HTR-8/SVneo (cell line): ENCODE measurements at regions not wholly inside any gene's neighbourhood (a gene's known extent, or its start where the extent isn't known, plus 50 kb on each side); places are given as distances from the start of the nearest gene placed in this dataset.
"Not testable (repeated sequence)": the region's sequence is repeated elsewhere in the genome, so short reads cannot be mapped to it uniquely, and the experiment has no call there.

Source experiments
- DNase-seq: peaks from one replicate; pipeline ENCODE4 v3.0.0; 2011; ENCODE audit warnings: low spot score, mixed read lengths; ENCODE audit not compliant: insufficient read length
- FAIRE-seq: peaks from 2 replicates; lab custom pipeline; 2011; peaks lifted over from hg19 to GRCh38; lab: Jason Lieb, UNC

GRCh38 chr3:177835917-177836316 is 638.6 kb upstream of the TBL1XR1 start:
- no peak for FAIRE-seq

GRCh38 chr3:177836671-177837070 is 639.4 kb upstream of the TBL1XR1 start:
- DNase-seq (no peak), FAIRE-seq (no peak)

More at GRCh38 chr3:177835917-177836316, 638.6 kb upstream of the TBL1XR1 start:
- no peak for DNase-seq

- FAIRE-seq (no peak), DNase-seq (no peak)
These were observed 640.8 kb upstream of the TBL1XR1 start for GRCh38 chr3:177837951-177838655.

- FAIRE-seq (no peak), DNase-seq (no peak)
These were observed 641.6 kb upstream of the TBL1XR1 start for GRCh38 chr3:177838766-177839350.

GRCh38 chr3:177842302-177842701 is 645.0 kb upstream of the TBL1XR1 start:
- FAIRE-seq (no peak), DNase-seq (no peak)

- FAIRE-seq, result no peak
- no peak for DNase-seq
These were observed 645.8 kb upstream of the TBL1XR1 start for GRCh38 chr3:177842743-177843734.

- FAIRE-seq (no peak), DNase-seq (no peak)
These were observed 654.9 kb upstream of the TBL1XR1 start for GRCh38 chr3:177852001-177852807.

GRCh38 chr3:177855021-177855420 is 657.7 kb upstream of the TBL1XR1 start:
- DNase-seq (no peak), FAIRE-seq (no peak)

- DNase-seq (no peak), FAIRE-seq (no peak)
These were observed 662.9 kb upstream of the TBL1XR1 start for GRCh38 chr3:177860184-177860583.

GRCh38 chr3:177862962-177863491 is 665.7 kb upstream of the TBL1XR1 start:
- DNase-seq, result no peak
- FAIRE-seq, result no peak

- FAIRE-seq, result not testable (repeated sequence)
These were observed 665.0 kb upstream of the KCNMB2 start for GRCh38 chr3:177871267-177871666.

GRCh38 chr3:177878192-177878591 is 658.0 kb upstream of the KCNMB2 start:
- FAIRE-seq (no peak), DNase-seq (no peak)

More at GRCh38 chr3:177871267-177871666, 665.0 kb upstream of the KCNMB2 start:
- DNase-seq, result not testable (repeated sequence)

GRCh38 chr3:177878957-177879356 is 657.3 kb upstream of the KCNMB2 start:
- DNase-seq (no peak), FAIRE-seq (no peak)

GRCh38 chr3:177881351-177881750 is 654.9 kb upstream of the KCNMB2 start:
- DNase-seq (no peak), FAIRE-seq (no peak)

- DNase-seq (no peak), FAIRE-seq (no peak)
These were observed 654.0 kb upstream of the KCNMB2 start for GRCh38 chr3:177882124-177882648.

- DNase-seq (no peak), FAIRE-seq (no peak)
These were observed 653.1 kb upstream of the KCNMB2 start for GRCh38 chr3:177883091-177883490.

GRCh38 chr3:177883957-177884356 is 652.3 kb upstream of the KCNMB2 start:
- FAIRE-seq (no peak), DNase-seq (no peak)

GRCh38 chr3:177885063-177885462 is 651.2 kb upstream of the KCNMB2 start:
- no peak for FAIRE-seq
- DNase-seq, result no peak

- no peak for FAIRE-seq
These were observed 649.7 kb upstream of the KCNMB2 start for GRCh38 chr3:177886501-177886900.

More at GRCh38 chr3:177886501-177886900, 649.7 kb upstream of the KCNMB2 start:
- no peak for DNase-seq
